Activated naive CD4-positive, alpha-beta T cell treated with anti-CD3 and anti-CD28 coated beads for 36 hours (primary cell): ENCODE measurements at regions not wholly inside any gene's neighbourhood (a gene's known extent, or its start where the extent isn't known, plus 50 kb on each side); places are given as distances from the start of the nearest gene placed in this dataset.

ENCODE experiments used
- CTCF ChIA-PET: fragments of 350-600 bp; sonication (Branson Sonifier 250); formaldehyde crosslinking; loops from one replicate; lab custom pipeline; 2021; ENCODE audit warnings: antibody characterized with exemption; lab: Charles Lee
- DNase-seq: peaks from one replicate; pipeline ENCODE4 v3.0.0-alpha.2; 2020
- H3K27ac Mint-ChIP-seq: one replicate; pipeline ENCODE4 v1.8.0; 2021; ENCODE audit warnings: mild to moderate bottlenecking, mixed read lengths
- H3K27me3 Mint-ChIP-seq: one replicate; pipeline ENCODE4 v1.8.0; 2021; ENCODE audit warnings: low read depth, mixed read lengths
- H3K36me3 Mint-ChIP-seq: one replicate; pipeline ENCODE4 v1.8.0; 2021; ENCODE audit warnings: low read depth, mixed read lengths
- H3K4me1 Mint-ChIP-seq: one replicate; pipeline ENCODE4 v1.8.0; 2021; ENCODE audit warnings: low read depth, mixed read lengths
- H3K4me3 Mint-ChIP-seq: one replicate; pipeline ENCODE4 v1.8.0; 2021; ENCODE audit warnings: mild to moderate bottlenecking, moderate library complexity, mixed read lengths
- H3K9me3 Mint-ChIP-seq: one replicate; pipeline ENCODE4 v1.8.0; 2021; ENCODE audit warnings: mixed read lengths
- intact Hi-C: fragments of 100-400 bp; cut with micrococcal nuclease; formaldehyde crosslinking; loops from one replicate; pipeline ENCODE4 v1.15.1; 2023

GRCh38 chr3:104901396-104901795 lies 465.3 kb upstream of the ALCAM start:
- Mint-ChIP-seq H3K9me3 (no peaks in the 10 kb centered on the region), H3K27me3 (no peaks in the 10 kb centered on the region), H3K4me1 (no peaks in the 10 kb centered on the region), H3K36me3 (no peaks in the 10 kb centered on the region), H3K27ac (no peak overlapping the region), H3K4me3 (no peak overlapping the region)
- DNase-seq = no peak
- CTCF ChIA-PET = no interaction called here
- intact Hi-C loops = no loop called here

GRCh38 chr3:104903064-104903463 lies 463.6 kb upstream of the ALCAM start:
- H3K9me3 Mint-ChIP-seq = peaks cover 2% of the 10 kb centered on the region
- CTCF ChIA-PET = no interaction called here
- H3K4me1 Mint-ChIP-seq = no peaks in the 10 kb centered on the region
- H3K4me3 Mint-ChIP-seq = no peak overlapping the region
- no peaks in the 10 kb centered on the region for H3K36me3 Mint-ChIP-seq
- DNase-seq = no peak
- intact Hi-C loops = no loop called here
- H3K27ac Mint-ChIP-seq = no peak overlapping the region
- no peaks in the 10 kb centered on the region for H3K27me3 Mint-ChIP-seq

GRCh38 chr3:104906001-104906639 lies 460.6 kb upstream of the ALCAM start:
- H3K4me1 Mint-ChIP-seq = no peaks in the 10 kb centered on the region
- H3K9me3 Mint-ChIP-seq = peaks cover 2% of the 10 kb centered on the region
- H3K27me3 Mint-ChIP-seq = no peaks in the 10 kb centered on the region
- intact Hi-C loops = no loop called here
- H3K36me3 Mint-ChIP-seq = no peaks in the 10 kb centered on the region
- no peak for DNase-seq
- CTCF ChIA-PET = no interaction called here
- H3K4me3 Mint-ChIP-seq = no peak overlapping the region
- no peak overlapping the region for H3K27ac Mint-ChIP-seq

DNA sequence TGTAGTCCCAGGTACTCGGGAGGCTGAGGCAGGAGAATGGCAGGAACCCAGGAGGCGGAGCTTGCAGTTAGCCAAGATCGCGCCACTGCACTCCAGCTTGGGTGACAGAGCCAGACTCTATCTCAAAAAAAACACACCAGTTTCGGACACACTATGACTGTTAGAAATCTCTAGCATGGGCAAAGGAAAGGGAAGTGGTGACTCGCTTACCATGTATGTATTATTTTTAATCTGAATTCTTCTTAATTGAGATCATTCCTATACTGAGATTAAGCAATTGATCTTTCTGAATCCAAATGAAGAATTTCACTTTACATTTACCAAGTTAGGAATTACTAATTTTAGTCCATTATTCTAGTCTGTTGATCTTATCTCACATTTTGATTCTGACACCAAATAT lies 459.2 kb upstream of the ALCAM start:
- intact Hi-C loops = no loop called here
- CTCF ChIA-PET = no interaction called here

GRCh38 chr3:104908761-104909160 lies 457.9 kb upstream of the ALCAM start:
- CTCF ChIA-PET = no interaction called here
- H3K4me3 Mint-ChIP-seq = no peak overlapping the region
- H3K27me3 Mint-ChIP-seq = no peaks in the 10 kb centered on the region
- H3K27ac Mint-ChIP-seq = no peak overlapping the region
- intact Hi-C loops = no loop called here
- no peaks in the 10 kb centered on the region for H3K36me3 Mint-ChIP-seq
- no peaks in the 10 kb centered on the region for H3K4me1 Mint-ChIP-seq
- peaks cover 2% of the 10 kb centered on the region for H3K9me3 Mint-ChIP-seq
- no peak for DNase-seq

More for the DNA sequence above, 459.2 kb upstream of the ALCAM start:
- H3K27ac Mint-ChIP-seq = no peak overlapping the region
- DNase-seq = no peak
- no peaks in the 10 kb centered on the region for H3K36me3 Mint-ChIP-seq
- H3K4me3 Mint-ChIP-seq = no peak overlapping the region
- H3K4me1 Mint-ChIP-seq = no peaks in the 10 kb centered on the region
- H3K27me3 Mint-ChIP-seq = no peaks in the 10 kb centered on the region
- H3K9me3 Mint-ChIP-seq = peaks cover 2% of the 10 kb centered on the region

DNA sequence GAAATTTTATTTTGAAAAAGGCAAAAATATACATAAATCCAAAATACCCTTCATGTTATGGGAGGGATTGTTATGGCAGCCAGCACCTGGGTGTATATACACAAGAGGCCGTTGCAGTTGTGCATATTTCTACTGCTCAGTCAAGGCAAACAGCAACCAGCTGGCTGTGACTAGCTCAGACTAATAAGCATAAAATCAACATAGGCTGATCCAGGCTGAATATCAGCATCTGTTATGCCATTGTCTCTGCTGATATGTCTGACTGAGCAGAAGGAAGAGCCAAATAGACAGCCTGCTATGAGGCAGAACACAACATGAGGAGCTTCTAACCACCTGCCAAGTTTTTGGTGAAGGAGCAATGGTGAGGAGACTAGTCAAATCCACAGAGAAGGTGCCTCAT lies 457.5 kb upstream of the ALCAM start:
- CTCF ChIA-PET = no interaction called here
- Mint-ChIP-seq H3K27ac (no peak overlapping the region), H3K4me3 (no peak overlapping the region), H3K4me1 (no peaks in the 10 kb centered on the region), H3K36me3 (no peaks in the 10 kb centered on the region), H3K9me3 (peaks cover 2% of the 10 kb centered on the region), H3K27me3 (no peaks in the 10 kb centered on the region)
- no peak for DNase-seq
- intact Hi-C loops = no loop called here

GRCh38 chr3:104909721-104910120 lies 457.0 kb upstream of the ALCAM start:
- Mint-ChIP-seq H3K4me1 (no peaks in the 10 kb centered on the region), H3K27me3 (no peaks in the 10 kb centered on the region), H3K4me3 (no peak overlapping the region), H3K36me3 (no peaks in the 10 kb centered on the region), H3K9me3 (peaks cover 2% of the 10 kb centered on the region), H3K27ac (no peak overlapping the region)
- DNase-seq = no peak
- intact Hi-C loops = no loop called here
- CTCF ChIA-PET = no interaction called here

DNA sequence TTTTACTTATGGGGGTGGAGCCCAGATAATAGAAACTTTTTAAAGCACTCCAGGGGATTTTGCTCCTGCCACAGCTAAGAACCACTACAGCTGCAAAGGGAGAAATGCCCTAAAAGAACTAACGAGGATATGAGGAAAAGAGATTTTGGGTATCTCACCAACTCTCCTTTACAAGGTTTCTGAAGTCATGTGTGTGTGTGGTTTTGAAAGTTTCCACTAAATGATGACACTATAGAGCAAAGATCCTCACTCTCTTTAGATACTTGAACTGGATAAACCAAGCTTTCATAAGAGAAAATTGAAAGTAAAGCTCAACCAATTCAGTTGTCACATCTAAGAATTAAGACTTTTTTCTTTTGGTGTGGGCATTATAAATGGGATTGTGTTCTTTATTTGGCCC lies 455.3 kb upstream of the ALCAM start:
- Mint-ChIP-seq H3K27ac (no peak overlapping the region), H3K4me1 (no peaks in the 10 kb centered on the region), H3K36me3 (no peaks in the 10 kb centered on the region), H3K4me3 (no peak overlapping the region), H3K9me3 (peaks cover 2% of the 10 kb centered on the region), H3K27me3 (no peaks in the 10 kb centered on the region)
- no peak for DNase-seq
- intact Hi-C loops = no loop called here
- CTCF ChIA-PET = no interaction called here

- H3K4me3 Mint-ChIP-seq = no peak overlapping the region
- no peak for DNase-seq
- peaks cover 4% of the 10 kb centered on the region for H3K9me3 Mint-ChIP-seq
- no peaks in the 10 kb centered on the region for H3K27me3 Mint-ChIP-seq
- no peaks in the 10 kb centered on the region for H3K4me1 Mint-ChIP-seq
- no peak overlapping the region for H3K27ac Mint-ChIP-seq
- intact Hi-C loops = no loop called here
- no peaks in the 10 kb centered on the region for H3K36me3 Mint-ChIP-seq
- CTCF ChIA-PET = no interaction called here
Observed at GRCh38 chr3:104916971-104917370, 449.7 kb upstream of the ALCAM start.

DNA sequence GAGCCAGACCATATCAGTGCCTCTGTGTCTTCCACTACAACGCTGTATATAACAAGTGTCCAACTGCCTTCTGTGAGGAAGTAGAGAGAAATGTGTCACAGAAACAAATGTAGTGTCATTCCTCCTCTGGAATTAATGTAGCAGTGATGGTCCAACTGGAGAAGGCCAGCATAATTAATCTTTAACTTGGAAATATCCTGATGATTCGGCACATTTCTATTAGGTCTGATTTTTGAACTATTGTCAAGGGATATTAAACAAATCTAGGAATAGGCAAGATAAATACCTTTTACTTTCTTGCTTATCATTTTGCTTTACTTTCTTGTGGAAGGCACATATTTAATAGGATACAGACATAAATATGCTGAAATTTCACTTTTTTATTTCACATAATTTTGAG lies 446.2 kb upstream of the ALCAM start:
- Mint-ChIP-seq H3K27ac (no peak overlapping the region), H3K4me3 (no peak overlapping the region), H3K4me1 (no peaks in the 10 kb centered on the region), H3K36me3 (no peaks in the 10 kb centered on the region), H3K9me3 (peaks cover 4% of the 10 kb centered on the region), H3K27me3 (no peaks in the 10 kb centered on the region)
- no peak for DNase-seq
- CTCF ChIA-PET = no interaction called here
- intact Hi-C loops = no loop called here

DNA sequence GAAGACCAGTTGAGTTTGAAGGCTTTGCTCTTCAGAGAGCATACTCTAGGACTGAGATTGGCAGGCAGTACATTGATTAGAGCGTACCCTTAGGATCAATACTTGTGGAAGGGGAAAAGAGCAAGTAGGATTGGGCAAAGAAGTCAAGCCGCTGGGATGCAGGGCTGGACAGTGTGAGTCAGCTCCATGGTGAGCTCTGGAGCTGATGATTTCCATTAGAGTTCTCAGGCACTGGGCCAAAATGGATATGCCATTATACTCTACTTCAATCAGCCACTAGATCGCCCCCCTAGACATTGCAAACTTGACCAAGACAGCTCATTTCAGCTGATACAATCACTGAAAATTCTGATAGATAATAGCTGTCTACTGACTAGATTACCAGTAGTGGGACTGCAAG lies 432.7 kb upstream of the ALCAM start:
- no peaks in the 10 kb centered on the region for H3K4me1 Mint-ChIP-seq
- no peaks in the 10 kb centered on the region for H3K36me3 Mint-ChIP-seq
- peaks cover 5% of the 10 kb centered on the region for H3K27me3 Mint-ChIP-seq
- intact Hi-C loops = no loop called here
- DNase-seq = no peak
- CTCF ChIA-PET = interaction anchor here (1.1 kb wide), 1 partner anchor 11 kb away, joined by 3 read pairs; no protein-coding TSS in a partner anchor
- no peak overlapping the region for H3K4me3 Mint-ChIP-seq
- H3K27ac Mint-ChIP-seq = no peak overlapping the region
- H3K9me3 Mint-ChIP-seq = peaks cover 8% of the 10 kb centered on the region

GRCh38 chr3:104935613-104936012 lies 431.1 kb upstream of the ALCAM start:
- CTCF ChIA-PET = no interaction called here
- intact Hi-C loops = no loop called here
- Mint-ChIP-seq H3K36me3 (no peaks in the 10 kb centered on the region), H3K27ac (no peak overlapping the region), H3K4me1 (no peaks in the 10 kb centered on the region), H3K9me3 (peaks cover 4% of the 10 kb centered on the region), H3K27me3 (peaks cover 5% of the 10 kb centered on the region), H3K4me3 (no peak overlapping the region)
- DNase-seq = no peak

GRCh38 chr3:104939196-104939595 lies 427.5 kb upstream of the ALCAM start:
- H3K27ac Mint-ChIP-seq = no peak overlapping the region
- H3K4me1 Mint-ChIP-seq = no peaks in the 10 kb centered on the region
- intact Hi-C loops = no loop called here
- no peak overlapping the region for H3K4me3 Mint-ChIP-seq
- CTCF ChIA-PET = no interaction called here
- H3K36me3 Mint-ChIP-seq = no peaks in the 10 kb centered on the region
- no peaks in the 10 kb centered on the region for H3K9me3 Mint-ChIP-seq
- peaks cover 2% of the 10 kb centered on the region for H3K27me3 Mint-ChIP-seq
- no peak for DNase-seq
